K562 (cell line): ENCODE measurements at regions not wholly inside any gene's neighbourhood (a gene's known extent, or its start where the extent isn't known, plus 50 kb on each side); places are given as distances from the start of the nearest gene placed in this dataset.

ENCODE experiments used
- ATAC-seq: fragments of 200-7000 bp; cut with Tn5 transposase; 3 replicates; pipeline ENCODE4 v1.9.1; 2020; ENCODE audit warnings: moderate library complexity
- BruUV-seq: library from RNA; stranded (reverse); fragments of 400-500 nt; replicated peaks from 2 replicates; lab custom pipeline; 2021; lab: Mats Ljungman, UMichigan
- CTCF ChIA-PET: fragments of 300-600 bp; formaldehyde crosslinking; extraction: SDS; loops from one replicate; lab custom pipeline; 2021; ENCODE audit warnings: low intra/inter-chr PET ratio; lab: Yijun Ruan, JAX
- POLR2A ChIA-PET: fragments of 300-600, 350-650 bp; sonication (Branson Sonifier 250); formaldehyde crosslinking; extraction: SDS; loops from one replicate; lab custom pipeline; 2021; ENCODE audit warnings: antibody characterized with exemption, inconsistent platforms; lab: Yijun Ruan, JAX
- DNase-seq, 4 experiments: peaks; one replicate each; pipeline versions ENCODE4 v3.0.0 to v3.0.0-alpha.2; 2011 to 2018; ENCODE audit warnings: low spot score in 3 of 4, mixed read lengths in 3 of 4; ENCODE audit errors: extremely low read depth in 1 of 4
- FAIRE-seq: peaks from 2 replicates; lab custom pipeline; 2011; peaks lifted over from hg19 to GRCh38; lab: Jason Lieb, UNC
- H2AFZ ChIP-seq: 2 replicates; pipeline ENCODE4 v1.6.0; 2011; ENCODE audit warnings: low read depth, low read length, control low read depth, inconsistent platforms
- H3K27ac ChIP-seq: fragments of 200-600 bp; 3 replicates; pipeline ENCODE4 v1.8.0; 2011; ENCODE audit warnings: low read depth, mild to moderate bottlenecking, control low read depth, inconsistent platforms, low read length, moderate library complexity, mixed read lengths; ENCODE audit errors: extremely low read depth
- H3K27me3 ChIP-seq, 2 experiments: fragments of 300-600 bp in 1 of 2; 2 replicates in 1 of 2; 3 replicates in 1 of 2; pipeline versions ENCODE4 v1.6.0 to v1.8.0; 2011; ENCODE audit warnings: inconsistent platforms in 2 of 2, low read length in 2 of 2, mild to moderate bottlenecking in 1 of 2, mixed read lengths in 1 of 2, moderate library complexity in 1 of 2; ENCODE audit not compliant: control insufficient read depth in 2 of 2, insufficient read depth in 2 of 2
- H3K36me3 ChIP-seq: fragments of 300-600 bp; 3 replicates; pipeline ENCODE4 v1.8.0; 2011; ENCODE audit warnings: mild to moderate bottlenecking, low read length, inconsistent platforms; ENCODE audit not compliant: control insufficient read depth, insufficient read depth
- H3K4me1 ChIP-seq, 2 experiments: fragments of 200-600 bp in 1 of 2; replicated peaks in 1 of 2; 2 replicates in 1 of 2; 3 replicates in 1 of 2; pipeline versions ENCODE4 v1.5.1 to v1.8.0; 2011; ENCODE audit warnings: inconsistent platforms in 2 of 2, low read length in 2 of 2, mild to moderate bottlenecking in 1 of 2, mixed read lengths in 1 of 2, moderate library complexity in 1 of 2; ENCODE audit not compliant: control insufficient read depth in 2 of 2, insufficient read depth in 2 of 2
- H3K4me2 ChIP-seq: 2 replicates; pipeline ENCODE4 v1.6.1; 2011; ENCODE audit warnings: low read length, control low read depth, inconsistent platforms, mixed read lengths; ENCODE audit not compliant: insufficient read depth
- H3K4me3 ChIP-seq: fragments of 200-600 bp; sonication (generic), shearing (Covaris generic); 2 replicates; pipeline ENCODE4 v1.5.1; 2016; ENCODE audit warnings: control low read depth, inconsistent platforms
- H3K79me2 ChIP-seq: fragments of 200-600 bp; 3 replicates; pipeline ENCODE4 v1.8.0; 2011; ENCODE audit warnings: low read length, inconsistent platforms; ENCODE audit not compliant: control insufficient read depth, insufficient read depth
- H3K9ac ChIP-seq, 2 experiments: 2 replicates each; pipeline versions ENCODE4 v1.6.0 to v1.6.1; 2011; ENCODE audit warnings: low read depth in 2 of 2, low read length in 2 of 2, control low read depth in 1 of 2, inconsistent platforms in 1 of 2, mild to moderate bottlenecking in 1 of 2, mixed read lengths in 1 of 2; ENCODE audit not compliant: insufficient read depth in 1 of 2
- H3K9me1 ChIP-seq: one replicate; pipeline ENCODE4 v1.6.0; 2011; ENCODE audit warnings: inconsistent platforms, mild to moderate bottlenecking, low read length, moderate library complexity; ENCODE audit not compliant: control insufficient read depth, insufficient read depth
- H3K9me3 ChIP-seq: replicated peaks from 2 replicates; pipeline ENCODE4 v1.5.1; 2011; ENCODE audit warnings: low read depth, low read length, inconsistent platforms; ENCODE audit not compliant: control insufficient read depth, insufficient read depth
- H4K20me1 ChIP-seq: replicated peaks from 2 replicates; pipeline ENCODE4 v1.6.1; 2011; ENCODE audit warnings: low read length, inconsistent platforms, mixed read lengths; ENCODE audit not compliant: control insufficient read depth, insufficient read depth
- JUN ChIP-seq, 2 experiments: sonication (generic) in 1 of 2; formaldehyde crosslinking in 1 of 2; IDR thresholded peaks; 2 replicates each; pipeline versions ENCODE4 v1.6.1 to v1.8.0; 2012 to 2022; ENCODE audit warnings: borderline replicate concordance in 2 of 2, mild to moderate bottlenecking in 2 of 2, improper control_type of control experiment in 1 of 2, low read depth in 1 of 2, low read length in 1 of 2, missing genetic modification reagents in 1 of 2
- KDM4B ChIP-seq, 2 experiments: fragments of 450-650 bp in 1 of 2; sonication (generic) in 1 of 2; IDR thresholded peaks; 2 replicates each; pipeline ENCODE4 v1.6.1; 2016 to 2017; ENCODE audit warnings: borderline replicate concordance in 2 of 2, antibody characterized with exemption in 1 of 2, low read depth in 1 of 2, mild to moderate bottlenecking in 1 of 2
- MECOM ChIP-seq: fragments of 250-450 bp; sonication (Bioruptor Pico); IDR thresholded peaks from 2 replicates; pipeline ENCODE4 v1.8.0; 2022; ENCODE audit warnings: inconsistent platforms
- MYNN ChIP-seq, 2 experiments: sonication (generic); formaldehyde crosslinking in 1 of 2; IDR thresholded peaks; 2 replicates each; pipeline versions ENCODE4 v1.5.0 to v1.6.1; 2016 to 2020; ENCODE audit warnings: antibody characterized with exemption in 1 of 2, missing genetic modification reagents in 1 of 2
- NUFIP1 ChIP-seq: fragments of 450-650 bp; IDR thresholded peaks from 2 replicates; pipeline ENCODE4 v1.6.1; 2018; ENCODE audit not compliant: partially characterized antibody
- PHTF2 ChIP-seq: fragments of 250-450 bp; sonication (Bioruptor Pico); IDR thresholded peaks from 2 replicates; pipeline ENCODE4 v1.5.0; 2021; ENCODE audit warnings: mild to moderate bottlenecking
- TRIM24 ChIP-seq, 2 experiments: fragments of 450-650 bp; IDR thresholded peaks; 2 replicates each; pipeline ENCODE4 v1.6.1; 2016
- ZNF507 ChIP-seq: conservative IDR thresholded peaks from 2 replicates; pipeline ENCODE4 v1.6.1; 2017; ENCODE audit warnings: missing genetic modification characterization, missing compliant biosample characterization
- ZNF668 ChIP-seq: fragments of 250-450 bp; sonication (Bioruptor Pico); IDR thresholded peaks from 2 replicates; pipeline ENCODE4 v1.8.0; 2022; ENCODE audit warnings: mild to moderate bottlenecking, inconsistent platforms
- WGBS: fragments of 100-300 bp; shearing (Covaris generic); methylation state at CpG from one replicate; pipeline ENCODE4 v1.1.6; 2016; ENCODE audit warnings: low coverage, mixed read lengths; ENCODE audit not compliant: insufficient coverage; ENCODE audit errors: missing lambda C conversion rate; 5-methylcytosine and 5-hydroxymethylcytosine counted together
- in situ Hi-C: fragments of 300-500 bp; cut with MboI; formaldehyde crosslinking; loops from 4 replicates; pipeline ENCODE4 v1.15.0; 2018; ENCODE audit warnings: inconsistent platforms, mixed read lengths
- intact Hi-C: fragments of 100-400 bp; cut with micrococcal nuclease; formaldehyde crosslinking; loops from 2 replicates; pipeline ENCODE4 v1.14.2; 2022
- TF ChIP-seq, protein P1 (sequence below): fragments of 250-450 bp; sonication (Bioruptor Pico); IDR thresholded peaks from 2 replicates; pipeline ENCODE4 v1.8.0; 2022; ENCODE audit warnings: moderate library complexity, mild to moderate bottlenecking, inconsistent platforms

DNA sequence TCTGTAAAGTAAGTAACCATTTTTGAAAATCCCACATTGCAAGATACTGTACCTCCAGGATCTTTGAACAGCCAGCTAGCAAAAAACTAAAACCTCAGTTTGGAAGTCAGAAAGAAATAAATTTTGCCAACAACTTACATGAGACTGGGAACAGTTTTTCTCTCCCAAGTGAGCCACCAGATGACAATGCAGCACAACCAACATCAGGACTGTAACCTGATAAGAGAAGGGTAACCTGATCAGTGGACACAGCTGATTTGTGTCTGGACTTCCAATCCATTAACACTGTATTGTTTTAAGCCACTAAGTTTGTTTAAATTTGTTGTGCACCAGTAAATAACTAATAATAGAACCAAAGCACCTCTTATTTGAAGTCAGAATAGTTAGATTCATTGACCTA lies 923.3 kb downstream of the FAT4 start (continued):
- no peak for TF ChIP-seq MECOM (CRISPR knock-in tag)
- TF ChIP-seq NUFIP1: no peak
- TF ChIP-seq, all 486 proteins: peak for 0

DNA sequence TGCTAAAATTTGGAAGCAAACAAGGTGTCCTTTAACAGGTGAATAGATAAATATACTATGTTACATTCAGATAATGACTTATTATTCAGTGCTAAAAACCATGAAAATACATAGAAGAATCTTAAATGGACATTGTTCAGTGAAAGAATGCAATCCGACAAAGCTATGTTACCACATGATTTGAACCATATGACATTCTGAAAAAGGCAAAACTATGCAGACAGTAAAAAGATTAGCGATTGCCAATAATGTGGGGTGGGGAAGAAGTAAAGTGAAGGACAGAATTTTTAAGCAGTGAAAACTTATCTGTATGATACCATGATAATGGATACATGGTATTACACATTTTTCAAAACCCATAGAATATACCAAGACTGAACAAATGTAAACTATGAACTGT lies 926.9 kb downstream of the FAT4 start:
- H3K4me2 ChIP-seq: no peak overlapping the region
- intact Hi-C loops: no loop called here
- WGBS: 3% methylated on average over 2 of the region's 2 CpGs
- H3K4me1 ChIP-seq: no peaks in the 10 kb centered on the region
- no peak overlapping the region for H3K27ac ChIP-seq
- BruUV-seq: no TSS peak
- DNase-seq (no peak), ATAC-seq (no peak), FAIRE-seq (no peak)
- no peaks in the 10 kb centered on the region for H3K27me3 ChIP-seq
- in situ Hi-C loops: no loop called here
- no peaks in the 10 kb centered on the region for H3K9me3 ChIP-seq
- CTCF ChIA-PET: no interaction called here
- H3K9ac ChIP-seq: no peak overlapping the region
- H2AFZ ChIP-seq: no peak overlapping the region
- H3K4me3 ChIP-seq: no peak overlapping the region
- H3K9me1 ChIP-seq: no peaks in the 10 kb centered on the region
- TF ChIP-seq PHTF2 (no peak), JUN (IDR thresholded peaks at IDR 0.05; ENCODE audit: borderline replicate concordance, low read depth, low read length) (no peak), JUN (CRISPR knock-in tag; IDR thresholded peaks at IDR 0.05; ENCODE audit: borderline replicate concordance) (no peak), TRIM24 (IDR thresholded peaks at IDR 0.05) (no peak), ZNF668 (CRISPR knock-in tag) (no peak), KDM4B (IDR thresholded peaks at IDR 0.05; ENCODE audit: borderline replicate concordance in 2 of 2, low read depth in 1 of 2) (no peak), ZNF507 (tag) (no peak), MYNN (IDR thresholded peaks at IDR 0.05) (no peak), MYNN (CRISPR knock-in tag; IDR thresholded peaks at IDR 0.05) (no peak)
- TF ChIP-seq, protein P1, sequence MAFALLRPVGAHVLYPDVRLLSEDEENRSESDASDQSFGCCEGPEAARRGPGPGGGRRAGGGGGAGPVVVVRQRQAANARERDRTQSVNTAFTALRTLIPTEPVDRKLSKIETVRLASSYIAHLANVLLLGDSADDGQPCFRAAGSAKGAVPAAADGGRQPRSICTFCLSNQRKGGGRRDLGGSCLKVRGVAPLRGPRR (CRISPR knock-in tag): no peak
- no peaks in the 10 kb centered on the region for H3K36me3 ChIP-seq
- POLR2A ChIA-PET: no interaction called here
- no peaks in the 10 kb centered on the region for H4K20me1 ChIP-seq
- H3K79me2 ChIP-seq: no peaks in the 10 kb centered on the region
